ENCODE measurements at regions not wholly inside any gene's neighbourhood (a gene's known extent, or its start where the extent isn't known, plus 50 kb on each side); places are given as distances from the start of the nearest gene placed in this dataset.

- TF ChIP-seq POLR2AphosphoS5 (IDR thresholded peaks at IDR 0.05; ENCODE audit: borderline replicate concordance, low read depth, low read length) (no peak), EZH2 (IDR thresholded peaks at IDR 0.05) (no peak), FOXP2 (optimal IDR thresholded peaks at IDR 0.05; ENCODE audit: control extremely low read depth, extremely low read length, insufficient read depth) (no peak)
Observed at GRCh38 chr15:87369269-87369668, 887.3 kb downstream of the NTRK3 start.
